B cell (primary cell): ENCODE measurements at regions not wholly inside any gene's neighbourhood (a gene's known extent, or its start where the extent isn't known, plus 50 kb on each side); places are given as distances from the start of the nearest gene placed in this dataset.

Experiments used
- ATAC-seq: fragments of 200-7000 bp; cut with Tn5 transposase; one replicate; pipeline ENCODE4 v1.10.0; 2021; ENCODE audit warnings: low read depth, mild to moderate bottlenecking, moderate number of reproducible peaks, moderate library complexity
- CTCF ChIA-PET: fragments of 350-600 bp; sonication (Branson Sonifier 250); formaldehyde crosslinking; loops from one replicate; lab custom pipeline; 2021; ENCODE audit warnings: antibody characterized with exemption, inconsistent platforms; lab: Charles Lee
- POLR2A ChIA-PET: fragments of 350-600 bp; sonication (Branson Sonifier 250); formaldehyde crosslinking; loops from one replicate; lab custom pipeline; 2021; ENCODE audit warnings: antibody characterized with exemption; lab: Charles Lee
- DNase-seq: peaks from one replicate; pipeline ENCODE4 v3.0.0; 2013
- H2AFZ ChIP-seq: 2 replicates; pipeline ENCODE4 v1.6.1; 2012; ENCODE audit warnings: mild to moderate bottlenecking, low read depth, low read length; ENCODE audit not compliant: insufficient read depth, poor library complexity, severe bottlenecking
- H3K27ac ChIP-seq, 2 donors: 1 replicate in 1 of 2; 2 replicates in 1 of 2; pipeline ENCODE4 v1.5.1; 2012 to 2013; ENCODE audit warnings: low read length in 2 of 2, mild to moderate bottlenecking in 2 of 2, moderate library complexity in 1 of 2
- H3K27me3 ChIP-seq, 4 experiments: fragments of 200-600 bp in 1 of 4; sonication (generic) in 1 of 4; replicated peaks in 1 of 4; 1 replicate in 2 of 4; 2 replicates in 2 of 4; pipeline versions ENCODE4 v1.6.1 to v1.7.0; 2013 to 2016; ENCODE audit warnings: low read length in 3 of 4, mild to moderate bottlenecking in 2 of 4, mixed read lengths in 1 of 4, moderate library complexity in 1 of 4; ENCODE audit not compliant: insufficient read depth in 4 of 4, control insufficient read depth in 3 of 4; ENCODE audit errors: control extremely low read depth in 1 of 4
- H3K36me3 ChIP-seq, 2 experiments: replicated peaks in 1 of 2; 1 replicate in 1 of 2; 2 replicates in 1 of 2; pipeline versions ENCODE4 v1.6.1 to v1.7.1; 2013; ENCODE audit warnings: low read length in 1 of 2; ENCODE audit not compliant: insufficient read depth in 2 of 2, control insufficient read depth in 1 of 2; ENCODE audit errors: control extremely low read depth in 1 of 2, extremely low read depth in 1 of 2
- H3K4me1 ChIP-seq, 2 donors: fragments of 200-600 bp in 1 of 2; sonication (generic) in 1 of 2; 1 replicate in 1 of 2; 2 replicates in 1 of 2; pipeline versions ENCODE4 v1.5.1 to v1.6.1; 2013 to 2017; ENCODE audit warnings: low read length in 2 of 2; ENCODE audit not compliant: control insufficient read depth in 2 of 2, insufficient read depth in 2 of 2
- H3K4me2 ChIP-seq: replicated peaks from 2 replicates; pipeline ENCODE3; 2012; ENCODE audit warnings: mild to moderate bottlenecking, low read depth, low read length; ENCODE audit not compliant: poor library complexity, severe bottlenecking
- H3K4me3 ChIP-seq, 5 experiments: fragments of 200-600 bp in 1 of 5; sonication (generic) in 1 of 5; 1 replicate in 3 of 5; 2 replicates in 2 of 5; pipeline versions ENCODE4 v1.5.1 to v1.7.0; 2011 to 2016; ENCODE audit warnings: low read length in 4 of 5, mild to moderate bottlenecking in 4 of 5, low read depth in 2 of 5, control low read depth in 1 of 5, moderate library complexity in 1 of 5; ENCODE audit not compliant: insufficient read depth in 1 of 5; ENCODE audit errors: control extremely low read depth in 1 of 5, extremely low read depth in 1 of 5
- H3K79me2 ChIP-seq: fragments of 200-600 bp; sonication (generic); one replicate; pipeline ENCODE4 v1.6.0; 2016; ENCODE audit warnings: low read length; ENCODE audit not compliant: control insufficient read depth, insufficient read depth
- H3K9ac ChIP-seq: fragments of 200-600 bp; sonication (generic); 2 replicates; pipeline ENCODE4 v1.6.1; 2017; ENCODE audit warnings: mild to moderate bottlenecking, low read length, moderate library complexity
- H3K9me3 ChIP-seq, 3 donors: one replicate each; pipeline versions ENCODE4 v1.6.1 to v1.7.1; 2013; ENCODE audit warnings: low read length in 2 of 3; ENCODE audit not compliant: control insufficient read depth in 2 of 3, insufficient read depth in 1 of 3; ENCODE audit errors: control extremely low read depth in 1 of 3
- H4K20me1 ChIP-seq: 2 replicates; pipeline ENCODE4 v1.6.0; 2012; ENCODE audit warnings: mild to moderate bottlenecking, low read length; ENCODE audit not compliant: insufficient read depth, control insufficient read depth, poor library complexity, severe bottlenecking
- H3K27ac Mint-ChIP-seq: one replicate; pipeline ENCODE4 v1.8.0; 2021; ENCODE audit warnings: mixed read lengths
- H3K27me3 Mint-ChIP-seq: one replicate; pipeline ENCODE4 v1.8.0; 2021; ENCODE audit warnings: mixed read lengths
- H3K4me1 Mint-ChIP-seq: one replicate; pipeline ENCODE4 v1.8.0; 2021; ENCODE audit warnings: mixed read lengths
- H3K4me3 Mint-ChIP-seq: one replicate; pipeline ENCODE4 v1.8.0; 2021; ENCODE audit warnings: mixed read lengths
- H3K9me3 Mint-ChIP-seq: one replicate; pipeline ENCODE4 v1.8.0; 2022; ENCODE audit warnings: mixed read lengths; ENCODE audit not compliant: insufficient read depth
- EZH2 ChIP-seq: IDR thresholded peaks from 2 replicates; pipeline ENCODE4 v1.6.1; 2012; ENCODE audit warnings: borderline replicate concordance, low read depth, mild to moderate bottlenecking, moderate library complexity, low read length; ENCODE audit not compliant: insufficient read depth, poor library complexity, severe bottlenecking
- WGBS: methylation state at CpG from one replicate; pipeline ENCODE4 v1.1.5; 2013; ENCODE audit warnings: missing lambda C conversion rate; ENCODE audit not compliant: insufficient coverage; 5-methylcytosine and 5-hydroxymethylcytosine counted together
- intact Hi-C: fragments of 100-400 bp; cut with micrococcal nuclease; formaldehyde crosslinking; loops from one replicate; pipeline ENCODE4 v1.10.0; 2022
- TF ChIP-seq, protein P1 (sequence below): fragments of 200-600 bp; IDR thresholded peaks from one replicate; pipeline ENCODE4 v1.8.0; 2022; ENCODE audit warnings: antibody characterized with exemption, mild to moderate bottlenecking

DNA sequence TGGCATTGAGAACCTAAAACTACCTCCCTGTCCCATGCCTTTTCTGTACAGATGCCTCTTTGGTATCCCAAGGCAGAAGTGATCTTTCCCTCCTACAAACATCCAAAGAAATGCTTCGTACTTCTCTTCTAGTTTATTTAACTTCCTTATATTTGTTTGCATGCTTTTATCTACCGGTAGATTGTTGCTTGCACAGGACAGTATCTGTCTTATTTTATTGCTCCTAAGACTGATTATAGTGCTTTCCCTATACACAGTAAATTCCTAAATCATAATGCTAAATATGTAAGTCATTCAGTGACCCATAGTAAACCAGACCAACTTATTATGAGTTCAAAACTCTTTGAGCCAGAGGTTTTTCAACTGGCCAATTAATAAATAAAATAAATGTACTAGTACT, 156.9 kb downstream of the PRELID2 start:
- no peak overlapping the region for H2AFZ ChIP-seq
- no peak overlapping the region for H3K4me3 Mint-ChIP-seq
- no peak overlapping the region for H3K4me3 ChIP-seq
- intact Hi-C loops: no loop called here
- no peak overlapping the region for H3K27ac ChIP-seq
- H4K20me1 ChIP-seq: no peaks in the 10 kb centered on the region
- H3K4me2 ChIP-seq: no peak overlapping the region
- ATAC-seq (no peak), DNase-seq (no peak)
- H3K9ac ChIP-seq: no peak overlapping the region
- H3K27ac Mint-ChIP-seq: no peak overlapping the region
- H3K27me3 ChIP-seq: no peaks in the 10 kb centered on the region
- no peaks in the 10 kb centered on the region for H3K79me2 ChIP-seq
- TF ChIP-seq, protein P1, sequence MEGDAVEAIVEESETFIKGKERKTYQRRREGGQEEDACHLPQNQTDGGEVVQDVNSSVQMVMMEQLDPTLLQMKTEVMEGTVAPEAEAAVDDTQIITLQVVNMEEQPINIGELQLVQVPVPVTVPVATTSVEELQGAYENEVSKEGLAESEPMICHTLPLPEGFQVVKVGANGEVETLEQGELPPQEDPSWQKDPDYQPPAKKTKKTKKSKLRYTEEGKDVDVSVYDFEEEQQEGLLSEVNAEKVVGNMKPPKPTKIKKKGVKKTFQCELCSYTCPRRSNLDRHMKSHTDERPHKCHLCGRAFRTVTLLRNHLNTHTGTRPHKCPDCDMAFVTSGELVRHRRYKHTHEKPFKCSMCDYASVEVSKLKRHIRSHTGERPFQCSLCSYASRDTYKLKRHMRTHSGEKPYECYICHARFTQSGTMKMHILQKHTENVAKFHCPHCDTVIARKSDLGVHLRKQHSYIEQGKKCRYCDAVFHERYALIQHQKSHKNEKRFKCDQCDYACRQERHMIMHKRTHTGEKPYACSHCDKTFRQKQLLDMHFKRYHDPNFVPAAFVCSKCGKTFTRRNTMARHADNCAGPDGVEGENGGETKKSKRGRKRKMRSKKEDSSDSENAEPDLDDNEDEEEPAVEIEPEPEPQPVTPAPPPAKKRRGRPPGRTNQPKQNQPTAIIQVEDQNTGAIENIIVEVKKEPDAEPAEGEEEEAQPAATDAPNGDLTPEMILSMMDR: no peak
- no peak for TF ChIP-seq EZH2
- no peaks in the 10 kb centered on the region for H3K4me1 Mint-ChIP-seq
- no peaks in the 10 kb centered on the region for H3K9me3 Mint-ChIP-seq
- WGBS: no CpG with 5 or more reads among the region's 2 CpGs
- H3K27me3 Mint-ChIP-seq: no peaks in the 10 kb centered on the region
- H3K36me3 ChIP-seq: no peaks in the 10 kb centered on the region
- no peaks in the 10 kb centered on the region for H3K9me3 ChIP-seq
- ChIA-PET CTCF (no interaction called here), POLR2A (no interaction called here)
- H3K4me1 ChIP-seq: no peaks in the 10 kb centered on the region

DNA sequence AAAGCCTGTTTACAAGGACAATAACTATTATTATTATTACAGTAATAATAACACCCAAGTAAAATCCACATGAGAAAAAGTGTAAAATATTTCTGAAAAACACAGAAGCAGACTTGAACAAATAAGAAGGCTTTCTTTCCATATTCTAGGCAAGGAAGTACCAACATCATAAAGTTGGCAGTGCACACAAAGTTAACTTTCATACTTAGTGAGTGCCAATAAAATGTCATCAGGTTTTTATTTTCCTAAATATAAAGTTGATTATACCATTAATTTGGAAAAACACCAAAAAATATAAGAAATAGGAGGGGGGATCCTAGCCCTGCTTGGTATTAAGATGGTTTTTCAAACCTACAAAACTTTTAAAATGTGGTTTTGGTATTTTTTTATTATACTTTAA, 161.4 kb downstream of the PRELID2 start:
- Histone ChIP-seq H3K9me3 (no peaks in the 10 kb centered on the region), H3K9ac (no peak overlapping the region), H3K4me3 (no peak overlapping the region), H2AFZ (no peak overlapping the region), H3K79me2 (no peaks in the 10 kb centered on the region), H3K4me1 (no peaks in the 10 kb centered on the region), H4K20me1 (no peaks in the 10 kb centered on the region), H3K36me3 (no peaks in the 10 kb centered on the region), H3K4me2 (no peak overlapping the region), H3K27ac (no peak overlapping the region), H3K27me3 (no peaks in the 10 kb centered on the region)
- ATAC-seq: no peak
- TF ChIP-seq EZH2: no peak
- TF ChIP-seq, protein P1: no peak
- Mint-ChIP-seq H3K4me3 (no peak overlapping the region), H3K27ac (no peak overlapping the region), H3K4me1 (no peaks in the 10 kb centered on the region), H3K27me3 (peaks cover 4% of the 10 kb centered on the region), H3K9me3 (no peaks in the 10 kb centered on the region)
- CTCF ChIA-PET: no interaction called here
- intact Hi-C loops: no loop called here
- POLR2A ChIA-PET: no interaction called here
- no peak for DNase-seq
